ENCODE measurements at regions not wholly inside any gene's neighbourhood (a gene's known extent, or its start where the extent isn't known, plus 50 kb on each side); places are given as distances from the start of the nearest gene placed in this dataset.

GRCh38 chr3:74039105-74039504 lies 414.4 kb upstream of the PDZRN3 start:
- H3K27me3 Mint-ChIP-seq (ENCODE audit: unreplicated experiment) = no peaks in the 10 kb centered on the region
- TF ChIP-seq CTCF (IDR thresholded peaks at IDR 0.05; ENCODE audit: partially characterized antibody, unreplicated experiment) = no peak
- H3K4me1 Mint-ChIP-seq (ENCODE audit: low read depth, unreplicated experiment) = no peaks in the 10 kb centered on the region
- DNase-seq = no peak
- H3K9me3 Mint-ChIP-seq (ENCODE audit: unreplicated experiment) = no peaks in the 10 kb centered on the region
- no peak overlapping the region for H3K27ac Mint-ChIP-seq (ENCODE audit: unreplicated experiment)
- no peak overlapping the region for H3K4me3 Mint-ChIP-seq (ENCODE audit: unreplicated experiment)
- H3K36me3 Mint-ChIP-seq (ENCODE audit: unreplicated experiment) = no peaks in the 10 kb centered on the region

GRCh38 chr3:74036568-74036967 lies 411.8 kb upstream of the PDZRN3 start:
- no peaks in the 10 kb centered on the region for H3K4me1 Mint-ChIP-seq (ENCODE audit: low read depth, unreplicated experiment)
- H3K36me3 Mint-ChIP-seq (ENCODE audit: unreplicated experiment) = no peaks in the 10 kb centered on the region
- no peaks in the 10 kb centered on the region for H3K27me3 Mint-ChIP-seq (ENCODE audit: unreplicated experiment)
- H3K27ac Mint-ChIP-seq (ENCODE audit: unreplicated experiment) = no peak overlapping the region
- no peak overlapping the region for H3K4me3 Mint-ChIP-seq (ENCODE audit: unreplicated experiment)
- TF ChIP-seq CTCF (IDR thresholded peaks at IDR 0.05; ENCODE audit: partially characterized antibody, unreplicated experiment) = no peak
- H3K9me3 Mint-ChIP-seq (ENCODE audit: unreplicated experiment) = no peaks in the 10 kb centered on the region
- DNase-seq = no peak

- no peak overlapping the region for H3K4me3 Mint-ChIP-seq (ENCODE audit: unreplicated experiment)
- no peaks in the 10 kb centered on the region for H3K27me3 Mint-ChIP-seq (ENCODE audit: unreplicated experiment)
- no peaks in the 10 kb centered on the region for H3K4me1 Mint-ChIP-seq (ENCODE audit: low read depth, unreplicated experiment)
- H3K9me3 Mint-ChIP-seq (ENCODE audit: unreplicated experiment) = no peaks in the 10 kb centered on the region
- H3K36me3 Mint-ChIP-seq (ENCODE audit: unreplicated experiment) = no peaks in the 10 kb centered on the region
- no peak for DNase-seq
- no peak for TF ChIP-seq CTCF (IDR thresholded peaks at IDR 0.05; ENCODE audit: partially characterized antibody, unreplicated experiment)
- no peak overlapping the region for H3K27ac Mint-ChIP-seq (ENCODE audit: unreplicated experiment)
These were observed 411.4 kb upstream of the PDZRN3 start for GRCh38 chr3:74036102-74036501.

DNA sequence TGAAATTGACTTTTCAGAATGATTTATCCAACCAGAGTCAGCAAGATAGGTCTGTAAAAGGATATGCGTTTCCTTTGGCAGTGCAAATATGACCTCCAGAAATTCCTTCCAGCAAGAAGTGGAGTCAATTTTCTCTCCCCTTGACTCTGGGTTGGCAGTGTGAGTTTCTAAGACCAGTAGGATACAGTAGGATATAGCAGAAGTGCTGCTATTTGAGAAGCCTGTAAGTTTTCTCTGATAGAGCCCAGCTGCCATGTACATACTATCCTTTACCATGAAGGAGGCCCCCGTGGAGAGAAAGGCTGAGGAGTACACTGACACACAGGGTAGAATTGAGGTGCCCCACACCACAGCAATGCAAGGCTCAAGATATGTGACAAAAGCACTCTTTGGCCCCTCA lies 409.1 kb upstream of the PDZRN3 start:
- Mint-ChIP-seq H3K4me3 (ENCODE audit: unreplicated experiment) (no peak overlapping the region), H3K4me1 (ENCODE audit: low read depth, unreplicated experiment) (no peaks in the 10 kb centered on the region)
- TF ChIP-seq CTCF (IDR thresholded peaks at IDR 0.05; ENCODE audit: partially characterized antibody, unreplicated experiment) = no peak

DNA sequence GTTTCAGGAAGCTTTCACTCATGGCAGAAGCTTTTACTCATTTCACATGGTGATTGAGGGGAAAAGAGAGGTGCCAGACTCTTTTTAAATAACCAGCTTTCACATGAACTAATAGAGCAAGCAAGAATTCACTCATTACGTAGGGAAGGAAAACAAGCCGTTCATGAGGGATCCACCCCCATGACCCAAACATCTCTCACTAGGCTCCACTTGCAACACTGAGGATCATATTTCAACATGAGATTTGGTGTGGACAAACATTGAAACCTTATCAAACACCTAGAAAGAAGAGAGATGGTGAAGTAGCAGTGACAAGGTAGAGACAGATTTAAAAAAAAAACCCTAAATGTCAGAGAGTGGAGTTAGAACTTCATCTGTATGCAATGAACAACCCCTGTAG lies 408.6 kb upstream of the PDZRN3 start:
- Mint-ChIP-seq H3K36me3 (ENCODE audit: unreplicated experiment) (peaks cover under 1% of the 10 kb centered on the region), H3K9me3 (ENCODE audit: unreplicated experiment) (no peaks in the 10 kb centered on the region), H3K4me3 (ENCODE audit: unreplicated experiment) (no peak overlapping the region), H3K4me1 (ENCODE audit: low read depth, unreplicated experiment) (no peaks in the 10 kb centered on the region), H3K27ac (ENCODE audit: unreplicated experiment) (no peak overlapping the region), H3K27me3 (ENCODE audit: unreplicated experiment) (no peaks in the 10 kb centered on the region)
- TF ChIP-seq CTCF (IDR thresholded peaks at IDR 0.05; ENCODE audit: partially characterized antibody, unreplicated experiment) = no peak
- no peak for DNase-seq

More for the DNA sequence above, 409.1 kb upstream of the PDZRN3 start:
- Mint-ChIP-seq H3K36me3 (ENCODE audit: unreplicated experiment) (no peaks in the 10 kb centered on the region), H3K27me3 (ENCODE audit: unreplicated experiment) (no peaks in the 10 kb centered on the region), H3K27ac (ENCODE audit: unreplicated experiment) (no peak overlapping the region), H3K9me3 (ENCODE audit: unreplicated experiment) (no peaks in the 10 kb centered on the region)
- no peak for DNase-seq
